Panc1 (cell line): ENCODE measurements at regions not wholly inside any gene's neighbourhood (a gene's known extent, or its start where the extent isn't known, plus 50 kb on each side); places are given as distances from the start of the nearest gene placed in this dataset.

Experiments
- ATAC-seq: fragments of 200-7000 bp; cut with Tn5 transposase; 2 replicates; pipeline ENCODE4 v1.9.1; 2020; ENCODE audit warnings: mild to moderate bottlenecking, moderate library complexity
- BruUV-seq: library from RNA; stranded (reverse); fragments of 400-500 nt; replicated peaks from 2 replicates; lab custom pipeline; 2021; lab: Mats Ljungman, UMichigan
- CTCF ChIA-PET: fragments of 300-600 bp; sonication (Branson Sonifier 250); formaldehyde crosslinking; loops from one replicate; lab custom pipeline; 2022; ENCODE audit warnings: antibody characterized with exemption; lab: Charles Lee
- POLR2A ChIA-PET: fragments of 300-600 bp; sonication (Branson Sonifier 250); formaldehyde crosslinking; loops from one replicate; lab custom pipeline; 2022; ENCODE audit warnings: antibody characterized with exemption; lab: Charles Lee
- DNase-seq: peaks from one replicate; pipeline ENCODE4 v3.0.0-alpha.2; 2010; ENCODE audit warnings: low read depth, low spot score
- H3K27ac ChIP-seq: 2 replicates; pipeline ENCODE4 v1.5.1; 2011; ENCODE audit warnings: mild to moderate bottlenecking, low read length, inconsistent platforms
- H3K27me3 ChIP-seq: fragments of 200-500 bp; sonication (Bioruptor generic); 2 replicates; pipeline ENCODE4 v1.6.0; 2014; ENCODE audit warnings: low read length, inconsistent platforms; ENCODE audit not compliant: control insufficient read depth, insufficient read depth
- H3K36me3 ChIP-seq: fragments of 200-500 bp; sonication (Bioruptor generic); 2 replicates; pipeline ENCODE4 v1.5.1; 2014; ENCODE audit warnings: inconsistent platforms, mild to moderate bottlenecking, low read length, moderate library complexity; ENCODE audit not compliant: control insufficient read depth, insufficient read depth
- H3K4me1 ChIP-seq: 2 replicates; pipeline ENCODE4 v1.5.1; 2011; ENCODE audit warnings: inconsistent platforms, mild to moderate bottlenecking, low read length, moderate library complexity; ENCODE audit not compliant: control insufficient read depth, insufficient read depth
- H3K4me3 ChIP-seq, 2 experiments: 2 replicates each; pipeline ENCODE4 v1.5.1; 2011 to 2012; ENCODE audit warnings: low read depth in 2 of 2, low read length in 2 of 2, mild to moderate bottlenecking in 2 of 2, inconsistent platforms in 1 of 2, moderate library complexity in 1 of 2
- H3K9me3 ChIP-seq: fragments of 200-500 bp; sonication (Bioruptor generic); 2 replicates; pipeline ENCODE4 v1.5.1; 2014; ENCODE audit warnings: low read depth, mild to moderate bottlenecking, inconsistent platforms, low read length, moderate library complexity; ENCODE audit not compliant: control insufficient read depth, insufficient read depth
- POLR2AphosphoS5 ChIP-seq: IDR thresholded peaks from 2 replicates; pipeline ENCODE4 v1.6.1; 2012; ENCODE audit warnings: mild to moderate bottlenecking, low read depth, low read length, moderate library complexity
- SIN3A ChIP-seq: IDR thresholded peaks from 2 replicates; pipeline ENCODE4 v1.6.1; 2012; ENCODE audit warnings: low read depth, mild to moderate bottlenecking, low read length, moderate library complexity, borderline replicate concordance; ENCODE audit not compliant: insufficient read depth
- TCF7L2 ChIP-seq: IDR thresholded peaks from 2 replicates; pipeline ENCODE4 v1.6.1; 2011; ENCODE audit warnings: mild to moderate bottlenecking, low read depth, low read length, inconsistent platforms
- in situ Hi-C: cut with HindIII; loops from 2 replicates; pipeline ENCODE4 v1.10.0; 2016; ENCODE audit warnings: low sequenced_read_pairs, low pct_unique_long_range_greater_than_20kb
- intact Hi-C: fragments of 100-400 bp; cut with micrococcal nuclease; formaldehyde crosslinking; loops from one replicate; pipeline ENCODE4 v1.10.0; 2022; ENCODE audit not compliant: unreplicated experiment
- TF ChIP-seq, protein P1 (sequence below), 2 experiments: IDR thresholded peaks; 2 replicates each; pipeline ENCODE4 v1.6.1; 2011 to 2012; ENCODE audit warnings: low read depth in 2 of 2, control low read depth in 1 of 2, low read length in 1 of 2, mild to moderate bottlenecking in 1 of 2, moderate library complexity in 1 of 2; ENCODE audit not compliant: insufficient read depth in 1 of 2
- TF ChIP-seq, protein P2 (sequence below): fragments of 450-650 bp; IDR thresholded peaks from 2 replicates; pipeline ENCODE4 v1.5.1; 2017; ENCODE audit warnings: mild to moderate bottlenecking

DNA sequence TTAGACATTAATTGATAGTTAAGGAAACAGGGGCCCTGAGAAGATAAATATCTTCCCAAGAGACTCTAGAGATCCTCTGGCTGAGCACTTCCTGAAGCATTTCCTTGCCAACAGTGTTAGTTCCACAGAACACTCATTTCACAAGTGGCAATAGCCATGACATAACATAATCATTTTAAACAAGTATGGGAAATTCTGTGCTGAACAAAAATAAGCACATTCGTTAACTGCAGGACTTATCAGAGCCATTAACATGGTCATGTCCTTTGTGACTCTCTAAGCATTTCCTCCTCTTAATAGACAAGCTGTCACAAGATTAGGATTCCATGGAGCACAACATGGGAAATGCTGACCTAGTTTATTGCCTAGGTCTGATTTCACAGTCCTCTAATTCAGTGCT is 184.9 kb downstream of the SNX18 start:
- no peak overlapping the region for H3K4me3 ChIP-seq
- DNase-seq (no peak), ATAC-seq (no peak)
- no peaks in the 10 kb centered on the region for H3K9me3 ChIP-seq
- CTCF ChIA-PET, result no interaction called here
- in situ Hi-C loops, result no loop called here
- intact Hi-C loops, result no loop called here
- H3K27ac ChIP-seq, result no peak overlapping the region
- TF ChIP-seq TCF7L2 (no peak), POLR2AphosphoS5 (no peak), SIN3A (no peak)
- TF ChIP-seq, protein P1, sequence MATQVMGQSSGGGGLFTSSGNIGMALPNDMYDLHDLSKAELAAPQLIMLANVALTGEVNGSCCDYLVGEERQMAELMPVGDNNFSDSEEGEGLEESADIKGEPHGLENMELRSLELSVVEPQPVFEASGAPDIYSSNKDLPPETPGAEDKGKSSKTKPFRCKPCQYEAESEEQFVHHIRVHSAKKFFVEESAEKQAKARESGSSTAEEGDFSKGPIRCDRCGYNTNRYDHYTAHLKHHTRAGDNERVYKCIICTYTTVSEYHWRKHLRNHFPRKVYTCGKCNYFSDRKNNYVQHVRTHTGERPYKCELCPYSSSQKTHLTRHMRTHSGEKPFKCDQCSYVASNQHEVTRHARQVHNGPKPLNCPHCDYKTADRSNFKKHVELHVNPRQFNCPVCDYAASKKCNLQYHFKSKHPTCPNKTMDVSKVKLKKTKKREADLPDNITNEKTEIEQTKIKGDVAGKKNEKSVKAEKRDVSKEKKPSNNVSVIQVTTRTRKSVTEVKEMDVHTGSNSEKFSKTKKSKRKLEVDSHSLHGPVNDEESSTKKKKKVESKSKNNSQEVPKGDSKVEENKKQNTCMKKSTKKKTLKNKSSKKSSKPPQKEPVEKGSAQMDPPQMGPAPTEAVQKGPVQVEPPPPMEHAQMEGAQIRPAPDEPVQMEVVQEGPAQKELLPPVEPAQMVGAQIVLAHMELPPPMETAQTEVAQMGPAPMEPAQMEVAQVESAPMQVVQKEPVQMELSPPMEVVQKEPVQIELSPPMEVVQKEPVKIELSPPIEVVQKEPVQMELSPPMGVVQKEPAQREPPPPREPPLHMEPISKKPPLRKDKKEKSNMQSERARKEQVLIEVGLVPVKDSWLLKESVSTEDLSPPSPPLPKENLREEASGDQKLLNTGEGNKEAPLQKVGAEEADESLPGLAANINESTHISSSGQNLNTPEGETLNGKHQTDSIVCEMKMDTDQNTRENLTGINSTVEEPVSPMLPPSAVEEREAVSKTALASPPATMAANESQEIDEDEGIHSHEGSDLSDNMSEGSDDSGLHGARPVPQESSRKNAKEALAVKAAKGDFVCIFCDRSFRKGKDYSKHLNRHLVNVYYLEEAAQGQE (IDR thresholded peaks at IDR 0.05; ENCODE audit: insufficient read depth in 1 of 2, low read depth in 2 of 2, low read length in 1 of 2), result no peak
- TF ChIP-seq, protein P2, sequence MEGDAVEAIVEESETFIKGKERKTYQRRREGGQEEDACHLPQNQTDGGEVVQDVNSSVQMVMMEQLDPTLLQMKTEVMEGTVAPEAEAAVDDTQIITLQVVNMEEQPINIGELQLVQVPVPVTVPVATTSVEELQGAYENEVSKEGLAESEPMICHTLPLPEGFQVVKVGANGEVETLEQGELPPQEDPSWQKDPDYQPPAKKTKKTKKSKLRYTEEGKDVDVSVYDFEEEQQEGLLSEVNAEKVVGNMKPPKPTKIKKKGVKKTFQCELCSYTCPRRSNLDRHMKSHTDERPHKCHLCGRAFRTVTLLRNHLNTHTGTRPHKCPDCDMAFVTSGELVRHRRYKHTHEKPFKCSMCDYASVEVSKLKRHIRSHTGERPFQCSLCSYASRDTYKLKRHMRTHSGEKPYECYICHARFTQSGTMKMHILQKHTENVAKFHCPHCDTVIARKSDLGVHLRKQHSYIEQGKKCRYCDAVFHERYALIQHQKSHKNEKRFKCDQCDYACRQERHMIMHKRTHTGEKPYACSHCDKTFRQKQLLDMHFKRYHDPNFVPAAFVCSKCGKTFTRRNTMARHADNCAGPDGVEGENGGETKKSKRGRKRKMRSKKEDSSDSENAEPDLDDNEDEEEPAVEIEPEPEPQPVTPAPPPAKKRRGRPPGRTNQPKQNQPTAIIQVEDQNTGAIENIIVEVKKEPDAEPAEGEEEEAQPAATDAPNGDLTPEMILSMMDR, result no peak
- POLR2A ChIA-PET, result interaction anchor here (0.6 kb wide), 1 partner anchor 73 kb away, joined by 3 read pairs; no protein-coding TSS in a partner anchor
- H3K27me3 ChIP-seq, result no peaks in the 10 kb centered on the region
- no peaks in the 10 kb centered on the region for H3K36me3 ChIP-seq
- H3K4me1 ChIP-seq, result no peaks in the 10 kb centered on the region
- no TSS peak for BruUV-seq

DNA sequence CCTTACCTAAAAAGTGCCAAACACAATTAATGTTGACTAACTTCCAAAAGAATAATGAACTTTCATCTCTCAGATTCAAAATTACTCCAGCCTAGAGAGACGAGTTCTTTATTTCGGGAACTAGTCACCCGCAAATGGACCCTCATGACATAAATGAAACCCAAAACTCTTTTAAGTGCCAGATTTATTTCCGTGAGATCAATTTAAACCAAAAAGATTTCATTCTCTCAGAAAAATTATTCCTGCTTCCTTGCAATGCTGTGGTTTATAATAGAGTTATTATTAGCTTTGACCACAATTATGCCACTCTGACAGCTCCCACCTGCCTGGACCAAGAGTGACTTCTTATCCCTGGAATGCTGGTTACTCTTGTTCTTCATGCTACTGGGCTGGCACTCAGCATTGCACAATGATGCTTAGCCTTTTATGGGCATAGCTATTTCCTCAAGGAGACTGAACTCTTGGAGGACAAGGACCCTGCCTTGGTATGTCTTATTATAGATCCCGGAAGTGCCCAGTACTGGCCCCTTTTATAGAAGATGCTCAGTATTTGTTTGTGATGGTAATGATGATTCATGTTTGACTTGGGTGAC is 183.5 kb downstream of the SNX18 start:
- DNase-seq (no peak), ATAC-seq (no peak)
- BruUV-seq, result no TSS peak
- in situ Hi-C loops (no loop called here), intact Hi-C loops (no loop called here)
- Histone ChIP-seq H3K36me3 (no peaks in the 10 kb centered on the region), H3K4me3 (no peak overlapping the region), H3K27ac (no peak overlapping the region), H3K4me1 (no peaks in the 10 kb centered on the region), H3K9me3 (no peaks in the 10 kb centered on the region), H3K27me3 (no peaks in the 10 kb centered on the region)
- TF ChIP-seq, protein P2, result no peak
- TF ChIP-seq, protein P1 (IDR thresholded peaks at IDR 0.05; ENCODE audit: insufficient read depth in 1 of 2, low read depth in 2 of 2, low read length in 1 of 2), result no peak
- TF ChIP-seq TCF7L2, result no peak
- no peak for TF ChIP-seq POLR2AphosphoS5
- TF ChIP-seq SIN3A, result no peak
- POLR2A ChIA-PET, result no interaction called here
- CTCF ChIA-PET, result no interaction called here
